Left lung (tissue), 4 donors: ENCODE measurements at regions not wholly inside any gene's neighbourhood (a gene's known extent, or its start where the extent isn't known, plus 50 kb on each side); places are given as distances from the start of the nearest gene placed in this dataset.

Source experiments
- ATAC-seq: fragments of 200-7000 bp; cut with Tn5 transposase; one replicate; pipeline ENCODE4 v1.9.1; 2020; ENCODE audit warnings: moderate library complexity
- DNase-seq, 4 donors: peaks; one replicate each; pipeline ENCODE4 v3.0.0-alpha.2; 2013 to 2020
- H3K27ac ChIP-seq, 2 donors: fragments of 200-600 bp; sonication (generic) in 1 of 2; one replicate each; pipeline versions ENCODE4 v1.5.0 to v1.8.0; 2020 to 2021
- H3K27me3 ChIP-seq, 2 donors: fragments of 200-600 bp; sonication (generic) in 1 of 2; one replicate each; pipeline versions ENCODE4 v1.5.0 to v1.8.0; 2020 to 2021
- H3K36me3 ChIP-seq, 2 donors: fragments of 200-600 bp; sonication (generic) in 1 of 2; one replicate each; pipeline versions ENCODE4 v1.5.0 to v1.8.0; 2020 to 2021
- H3K4me1 ChIP-seq, 2 donors: fragments of 200-600 bp; one replicate each; pipeline ENCODE4 v1.8.0; 2021
- H3K4me3 ChIP-seq, 2 donors: fragments of 200-600 bp; sonication (generic) in 1 of 2; one replicate each; pipeline versions ENCODE4 v1.5.0 to v1.8.0; 2020 to 2021; ENCODE audit warnings: mild to moderate bottlenecking in 1 of 2
- H3K9me3 ChIP-seq, 2 donors: fragments of 200-600 bp; sonication (generic) in 1 of 2; one replicate each; pipeline versions ENCODE4 v1.5.0 to v1.8.0; 2020 to 2021
- CTCF ChIP-seq, 2 donors: fragments of 200-600 bp; sonication (generic) in 1 of 2; IDR thresholded peaks; one replicate each; pipeline versions ENCODE4 v1.5.0 to v1.8.0; 2021; ENCODE audit warnings: antibody characterized with exemption in 2 of 2
- intact Hi-C, 2 donors: fragments of 100-400 bp; cut with DNase I; formaldehyde crosslinking; loops; one replicate each; pipeline versions ENCODE4 v1.11.2 to v1.14.2; 2022
- donor health status: DM: no; HTN: yes; CAD: no.
- donor health status: DM: no; HTN: no; CAD: no.

- DNase-seq (no peak), ATAC-seq (no peak)
- Histone ChIP-seq H3K27me3 (no peaks in the 10 kb centered on the region), H3K4me1 (no peaks in the 10 kb centered on the region), H3K36me3 (no peaks in the 10 kb centered on the region), H3K4me3 (no peak overlapping the region), H3K9me3 (peaks cover 0 to 10% of the 10 kb centered on the region in 2 donors), H3K27ac (no peak overlapping the region)
- intact Hi-C loops: no loop called here
- TF ChIP-seq CTCF (IDR thresholded peaks at IDR 0.05): no peak
These were observed 162.0 kb downstream of the URB2 start for GRCh38 chr1:229788004-229788403.

GRCh38 chr1:229792012-229792975, 166.2 kb downstream of the URB2 start:
- H3K4me1 ChIP-seq: no peaks in the 10 kb centered on the region
- DNase-seq (no peak), ATAC-seq (no peak)
- no peak for TF ChIP-seq CTCF (IDR thresholded peaks at IDR 0.05)
- H3K9me3 ChIP-seq: peaks cover 0 to 10% of the 10 kb centered on the region in 2 donors
- no peak overlapping the region for H3K27ac ChIP-seq
- no peak overlapping the region for H3K4me3 ChIP-seq
- H3K36me3 ChIP-seq: no peaks in the 10 kb centered on the region
- H3K27me3 ChIP-seq: peaks cover 0 to 10% of the 10 kb centered on the region in 2 donors
- intact Hi-C loops: no loop called here

- no peak for DNase-seq
- Histone ChIP-seq H3K36me3 (no peaks in the 10 kb centered on the region), H3K27ac (no peak overlapping the region), H3K9me3 (peaks cover 0 to 11% of the 10 kb centered on the region in 2 donors), H3K4me3 (no peak overlapping the region), H3K27me3 (peaks cover 0 to 10% of the 10 kb centered on the region in 2 donors), H3K4me1 (no peaks in the 10 kb centered on the region)
- ATAC-seq: no peak
- intact Hi-C loops: no loop called here
- no peak for TF ChIP-seq CTCF (IDR thresholded peaks at IDR 0.05)
These were observed 167.4 kb downstream of the URB2 start for GRCh38 chr1:229793488-229793887.

GRCh38 chr1:229798558-229798957, 172.5 kb downstream of the URB2 start:
- H3K9me3 ChIP-seq: peaks cover 0 to 4% of the 10 kb centered on the region in 2 donors

More at GRCh38 chr1:229798558-229798957, 172.5 kb downstream of the URB2 start:
- ATAC-seq: no peak
- no peak for DNase-seq
- Histone ChIP-seq H3K4me1 (no peaks in the 10 kb centered on the region), H3K27ac (no peak overlapping the region), H3K27me3 (peaks cover 0 to 6% of the 10 kb centered on the region in 2 donors), H3K36me3 (no peaks in the 10 kb centered on the region), H3K4me3 (no peak overlapping the region)
- intact Hi-C loops: no loop called here
- no peak for TF ChIP-seq CTCF (IDR thresholded peaks at IDR 0.05)
